A673 (cell line): ENCODE measurements at regions not wholly inside any gene's neighbourhood (a gene's known extent, or its start where the extent isn't known, plus 50 kb on each side); places are given as distances from the start of the nearest gene placed in this dataset.

ENCODE experiments used
- CTCF ChIP-seq: fragments of 300-800, 200-600 bp; sonication (generic); conservative IDR thresholded peaks from 2 replicates; pipeline ENCODE4 v1.5.1; 2017; ENCODE audit warnings: low read depth, mild to moderate bottlenecking, antibody characterized with exemption, low read length, moderate library complexity, mixed read lengths
- EZH2 ChIP-seq: fragments of 200-600 bp; sonication (generic); IDR thresholded peaks from 2 replicates; pipeline ENCODE4 v1.6.1; 2017; ENCODE audit warnings: borderline replicate concordance, low read depth, mild to moderate bottlenecking, mixed read lengths, antibody characterized with exemption, low read length; ENCODE audit not compliant: poor library complexity, severe bottlenecking

- TF ChIP-seq CTCF (no peak), EZH2 (no peak)
Measured at GRCh38 chr20:54324041-54324440, 116.2 kb downstream of the PFDN4 start.
